K562 (cell line): ENCODE measurements at regions not wholly inside any gene's neighbourhood (a gene's known extent, or its start where the extent isn't known, plus 50 kb on each side); places are given as distances from the start of the nearest gene placed in this dataset.

Source experiments
- CBX3 ChIP-seq, 2 experiments: IDR thresholded peaks; 1 replicate in 1 of 2; 2 replicates in 1 of 2; pipeline ENCODE4 v1.6.1; 2012; ENCODE audit warnings: inconsistent platforms in 2 of 2, low read length in 2 of 2, borderline replicate concordance in 1 of 2, control low read depth in 1 of 2
- CREM ChIP-seq: IDR thresholded peaks from 2 replicates; pipeline ENCODE4 v1.6.1; 2014; ENCODE audit warnings: antibody characterized with exemption, low read depth
- TF ChIP-seq, protein P1 (sequence below): sonication (generic); formaldehyde crosslinking; IDR thresholded peaks from 2 replicates; pipeline ENCODE4 v1.8.0; 2022; ENCODE audit warnings: mild to moderate bottlenecking, missing genetic modification reagents, borderline replicate concordance

DNA sequence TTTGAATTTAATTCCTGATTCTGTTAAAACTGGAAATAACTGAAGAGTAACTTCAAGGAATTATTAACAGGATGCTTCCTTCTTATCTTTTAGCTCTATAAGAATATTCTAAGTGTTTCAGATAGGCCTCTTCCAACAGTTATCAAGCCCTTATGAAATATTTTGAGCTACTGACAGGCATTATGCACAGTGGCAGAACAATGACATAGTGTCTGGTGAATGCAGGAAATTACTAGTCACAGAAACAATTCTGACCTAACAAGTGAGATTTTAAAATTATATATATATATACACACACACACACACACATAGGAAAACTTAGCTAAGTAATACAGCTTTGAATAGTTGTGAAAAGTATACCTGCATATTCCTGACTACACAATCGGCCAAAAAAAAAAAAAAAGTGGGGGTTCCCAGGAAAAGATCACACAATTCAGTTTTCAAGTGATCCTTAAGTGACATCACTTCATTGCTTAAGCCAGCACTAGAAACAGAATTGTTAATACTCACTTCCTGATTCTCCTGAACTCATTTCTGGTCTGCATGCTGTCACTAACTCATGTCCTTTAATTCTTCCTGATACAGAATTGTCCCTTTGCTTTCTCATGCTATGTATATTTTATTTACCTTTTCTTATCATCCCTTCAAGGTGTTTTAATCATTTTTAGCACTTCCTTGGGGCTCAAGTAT is 77.3 kb downstream of the SLC25A46 start:
- TF ChIP-seq, protein P1, sequence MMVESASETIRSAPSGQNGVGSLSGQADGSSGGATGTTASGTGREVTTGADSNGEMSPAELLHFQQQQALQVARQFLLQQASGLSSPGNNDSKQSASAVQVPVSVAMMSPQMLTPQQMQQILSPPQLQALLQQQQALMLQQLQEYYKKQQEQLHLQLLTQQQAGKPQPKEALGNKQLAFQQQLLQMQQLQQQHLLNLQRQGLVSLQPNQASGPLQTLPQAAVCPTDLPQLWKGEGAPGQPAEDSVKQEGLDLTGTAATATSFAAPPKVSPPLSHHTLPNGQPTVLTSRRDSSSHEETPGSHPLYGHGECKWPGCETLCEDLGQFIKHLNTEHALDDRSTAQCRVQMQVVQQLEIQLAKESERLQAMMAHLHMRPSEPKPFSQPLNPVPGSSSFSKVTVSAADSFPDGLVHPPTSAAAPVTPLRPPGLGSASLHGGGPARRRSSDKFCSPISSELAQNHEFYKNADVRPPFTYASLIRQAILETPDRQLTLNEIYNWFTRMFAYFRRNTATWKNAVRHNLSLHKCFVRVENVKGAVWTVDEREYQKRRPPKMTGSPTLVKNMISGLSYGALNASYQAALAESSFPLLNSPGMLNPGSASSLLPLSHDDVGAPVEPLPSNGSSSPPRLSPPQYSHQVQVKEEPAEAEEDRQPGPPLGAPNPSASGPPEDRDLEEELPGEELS: no peak
- TF ChIP-seq CREM (no peak), CBX3 (IDR thresholded peaks at IDR 0.05; ENCODE audit: borderline replicate concordance in 1 of 2, low read length in 2 of 2) (no peak)
